ENCODE measurements at regions not wholly inside any gene's neighbourhood (a gene's known extent, or its start where the extent isn't known, plus 50 kb on each side); places are given as distances from the start of the nearest gene placed in this dataset.

- peak; percentile 99 for DNase-seq (ENCODE audit: low read depth)
- TF ChIP-seq CTCF (conservative IDR thresholded peaks at IDR 0.05; ENCODE audit: low read depth, low read length) = no peak
- H3K4me3 ChIP-seq (ENCODE audit: low read depth, low read length) = no peak overlapping the region
These were observed 57.5 kb downstream of the RIN2 start for GRCh38 chr20:19815553-19815991.

- no peak for TF ChIP-seq CTCF (conservative IDR thresholded peaks at IDR 0.05; ENCODE audit: low read depth, low read length)
- no peak overlapping the region for H3K4me3 ChIP-seq (ENCODE audit: low read depth, low read length)
These were observed 58.3 kb downstream of the RIN2 start for GRCh38 chr20:19816386-19816785.

GRCh38 chr20:19817017-19817416, 59.0 kb downstream of the RIN2 start:
- peak; percentile 96 for DNase-seq (ENCODE audit: low read depth)
- H3K4me3 ChIP-seq (ENCODE audit: low read depth, low read length) = no peak overlapping the region
- TF ChIP-seq CTCF (conservative IDR thresholded peaks at IDR 0.05; ENCODE audit: low read depth, low read length) = no peak

More at GRCh38 chr20:19816386-19816785, 58.3 kb downstream of the RIN2 start:
- DNase-seq (ENCODE audit: low read depth) = peak; percentile 65

- no peak for TF ChIP-seq CTCF (conservative IDR thresholded peaks at IDR 0.05; ENCODE audit: low read depth, low read length)
These were observed 61.1 kb downstream of the RIN2 start for GRCh38 chr20:19819149-19819548.

GRCh38 chr20:19820555-19821211, 62.6 kb downstream of the RIN2 start:
- TF ChIP-seq CTCF (conservative IDR thresholded peaks at IDR 0.05; ENCODE audit: low read depth, low read length) = no peak
- no peak for DNase-seq (ENCODE audit: low read depth)
- H3K4me3 ChIP-seq (ENCODE audit: low read depth, low read length) = no peak overlapping the region

More at GRCh38 chr20:19819149-19819548, 61.1 kb downstream of the RIN2 start:
- no peak for DNase-seq (ENCODE audit: low read depth)
- H3K4me3 ChIP-seq (ENCODE audit: low read depth, low read length) = no peak overlapping the region

- no peak for DNase-seq (ENCODE audit: low read depth)
- no peak for TF ChIP-seq CTCF (conservative IDR thresholded peaks at IDR 0.05; ENCODE audit: low read depth, low read length)
- H3K4me3 ChIP-seq (ENCODE audit: low read depth, low read length) = no peak overlapping the region
These were observed 63.5 kb downstream of the RIN2 start for GRCh38 chr20:19821606-19822005.

- no peak for DNase-seq (ENCODE audit: low read depth)
- H3K4me3 ChIP-seq (ENCODE audit: low read depth, low read length) = no peak overlapping the region
- TF ChIP-seq CTCF (conservative IDR thresholded peaks at IDR 0.05; ENCODE audit: low read depth, low read length) = no peak
These were observed 65.2 kb downstream of the RIN2 start for GRCh38 chr20:19823216-19823615.
